GM19099 (cell line): ENCODE measurements at regions not wholly inside any gene's neighbourhood (a gene's known extent, or its start where the extent isn't known, plus 50 kb on each side); places are given as distances from the start of the nearest gene placed in this dataset.

ENCODE experiments used
- POLR2A ChIP-seq: IDR thresholded peaks from 3 replicates; pipeline ENCODE4 v1.6.1; 2011; ENCODE audit warnings: low read depth; ENCODE audit not compliant: insufficient read length; ENCODE audit errors: extremely low read depth

GRCh38 chr5:56513141-56513540 is 280.0 kb upstream of the ANKRD55 start:
- TF ChIP-seq POLR2A = no peak

GRCh38 chr5:56512313-56512996 is 279.3 kb upstream of the ANKRD55 start:
- TF ChIP-seq POLR2A = no peak

- TF ChIP-seq POLR2A = no peak
Measured at GRCh38 chr5:56511326-56511841, 278.3 kb upstream of the ANKRD55 start.

GRCh38 chr5:56508249-56508648 is 275.1 kb upstream of the ANKRD55 start:
- TF ChIP-seq POLR2A = no peak

- no peak for TF ChIP-seq POLR2A
Measured at GRCh38 chr5:56507351-56507930, 274.3 kb upstream of the ANKRD55 start.

- no peak for TF ChIP-seq POLR2A
Measured at GRCh38 chr5:56506211-56506965, 273.3 kb upstream of the ANKRD55 start.

GRCh38 chr5:56503929-56504328 is 270.8 kb upstream of the ANKRD55 start:
- TF ChIP-seq POLR2A = no peak

GRCh38 chr5:56501781-56502557 is 268.8 kb upstream of the ANKRD55 start:
- no peak for TF ChIP-seq POLR2A

GRCh38 chr5:56499901-56500300 is 266.8 kb upstream of the ANKRD55 start:
- no peak for TF ChIP-seq POLR2A

GRCh38 chr5:56499491-56499890 is 266.4 kb upstream of the ANKRD55 start:
- no peak for TF ChIP-seq POLR2A

- no peak for TF ChIP-seq POLR2A
Measured at GRCh38 chr5:56498759-56499395, 265.7 kb upstream of the ANKRD55 start.

GRCh38 chr5:56496581-56497063 is 263.5 kb upstream of the ANKRD55 start:
- TF ChIP-seq POLR2A = no peak

- no peak for TF ChIP-seq POLR2A
Measured at GRCh38 chr5:56494300-56494731, 261.2 kb upstream of the ANKRD55 start.

GRCh38 chr5:56493766-56494165 is 260.6 kb upstream of the ANKRD55 start:
- no peak for TF ChIP-seq POLR2A
